ENCODE measurements at regions not wholly inside any gene's neighbourhood (a gene's known extent, or its start where the extent isn't known, plus 50 kb on each side); places are given as distances from the start of the nearest gene placed in this dataset.

GRCh38 chr16:52293204-52293603, 253.7 kb downstream of the TOX3 start:
- no peaks in the 10 kb centered on the region for H3K36me3 ChIP-seq (ENCODE audit: insufficient read depth in 1 of 2, low read depth in 1 of 2)
- DNase-seq (no peak), ATAC-seq (no peak)
- 52 to 58% (median 56%) methylated on average over 2 of the region's 2 CpGs for WGBS, 3 donors
- H3K9me3 ChIP-seq, result no peaks in the 10 kb centered on the region
- TF ChIP-seq, protein P1, sequence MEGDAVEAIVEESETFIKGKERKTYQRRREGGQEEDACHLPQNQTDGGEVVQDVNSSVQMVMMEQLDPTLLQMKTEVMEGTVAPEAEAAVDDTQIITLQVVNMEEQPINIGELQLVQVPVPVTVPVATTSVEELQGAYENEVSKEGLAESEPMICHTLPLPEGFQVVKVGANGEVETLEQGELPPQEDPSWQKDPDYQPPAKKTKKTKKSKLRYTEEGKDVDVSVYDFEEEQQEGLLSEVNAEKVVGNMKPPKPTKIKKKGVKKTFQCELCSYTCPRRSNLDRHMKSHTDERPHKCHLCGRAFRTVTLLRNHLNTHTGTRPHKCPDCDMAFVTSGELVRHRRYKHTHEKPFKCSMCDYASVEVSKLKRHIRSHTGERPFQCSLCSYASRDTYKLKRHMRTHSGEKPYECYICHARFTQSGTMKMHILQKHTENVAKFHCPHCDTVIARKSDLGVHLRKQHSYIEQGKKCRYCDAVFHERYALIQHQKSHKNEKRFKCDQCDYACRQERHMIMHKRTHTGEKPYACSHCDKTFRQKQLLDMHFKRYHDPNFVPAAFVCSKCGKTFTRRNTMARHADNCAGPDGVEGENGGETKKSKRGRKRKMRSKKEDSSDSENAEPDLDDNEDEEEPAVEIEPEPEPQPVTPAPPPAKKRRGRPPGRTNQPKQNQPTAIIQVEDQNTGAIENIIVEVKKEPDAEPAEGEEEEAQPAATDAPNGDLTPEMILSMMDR (IDR thresholded peaks at IDR 0.05), result no peak
- H3K27ac ChIP-seq, result no peak overlapping the region
- intact Hi-C loops (cut with DNase I), result no loop called here
- H3K4me3 ChIP-seq, result no peak overlapping the region
- H3K27me3 ChIP-seq (ENCODE audit: insufficient read depth in 3 of 3, low read length in 2 of 3), result no peaks in the 10 kb centered on the region
- no peaks in the 10 kb centered on the region for H3K4me1 ChIP-seq

GRCh38 chr16:52283584-52284375, 263.2 kb downstream of the TOX3 start:
- intact Hi-C loops (cut with DNase I), result no loop called here
- ATAC-seq (no peak), DNase-seq (no peak)
- Histone ChIP-seq H3K4me3 (no peak overlapping the region), H3K27me3 (ENCODE audit: insufficient read depth in 3 of 3, low read length in 2 of 3) (no peaks in the 10 kb centered on the region), H3K9me3 (no peaks in the 10 kb centered on the region), H3K4me1 (no peaks in the 10 kb centered on the region), H3K27ac (no peak overlapping the region), H3K36me3 (ENCODE audit: insufficient read depth in 1 of 2, low read depth in 1 of 2) (no peaks in the 10 kb centered on the region)
- TF ChIP-seq, protein P1 (IDR thresholded peaks at IDR 0.05), result no peak
- WGBS, 3 donors, result 61 to 70% (median 68%) methylated on average over 4 of the region's 4 CpGs

DNA sequence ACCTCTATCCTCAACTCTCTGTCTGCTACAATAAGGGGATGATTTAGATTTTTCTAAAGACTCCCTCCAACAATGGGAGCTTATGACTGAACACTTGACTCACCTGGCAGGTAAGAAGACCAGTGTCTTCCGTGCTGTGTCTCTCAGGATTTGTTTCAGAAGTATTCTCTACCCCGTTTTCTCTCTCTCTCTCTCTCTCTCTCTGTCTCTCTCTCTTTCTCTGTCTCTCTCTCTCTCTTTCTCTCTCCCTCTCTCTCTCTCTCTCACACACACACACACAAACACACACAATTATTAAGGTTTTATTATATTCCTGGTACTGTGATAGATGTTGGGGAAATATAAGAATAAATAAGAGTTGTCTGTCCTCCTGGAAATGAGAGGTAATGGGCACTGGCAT, 263.9 kb downstream of the TOX3 start:
- Histone ChIP-seq H3K36me3 (ENCODE audit: insufficient read depth in 1 of 2, low read depth in 1 of 2) (no peaks in the 10 kb centered on the region), H3K4me3 (no peak overlapping the region), H3K27ac (no peak overlapping the region), H3K27me3 (ENCODE audit: insufficient read depth in 3 of 3, low read length in 2 of 3) (no peaks in the 10 kb centered on the region), H3K9me3 (no peaks in the 10 kb centered on the region), H3K4me1 (no peaks in the 10 kb centered on the region)
- TF ChIP-seq, protein P1 (IDR thresholded peaks at IDR 0.05), result no peak
- 67 to 90% (median 70%) methylated on average over 2 of the region's 2 CpGs for whole genome bisulfite sequencing, 3 donors
- intact Hi-C loops (cut with DNase I), result no loop called here
- ATAC-seq (no peak), DNase-seq (no peak)

DNA sequence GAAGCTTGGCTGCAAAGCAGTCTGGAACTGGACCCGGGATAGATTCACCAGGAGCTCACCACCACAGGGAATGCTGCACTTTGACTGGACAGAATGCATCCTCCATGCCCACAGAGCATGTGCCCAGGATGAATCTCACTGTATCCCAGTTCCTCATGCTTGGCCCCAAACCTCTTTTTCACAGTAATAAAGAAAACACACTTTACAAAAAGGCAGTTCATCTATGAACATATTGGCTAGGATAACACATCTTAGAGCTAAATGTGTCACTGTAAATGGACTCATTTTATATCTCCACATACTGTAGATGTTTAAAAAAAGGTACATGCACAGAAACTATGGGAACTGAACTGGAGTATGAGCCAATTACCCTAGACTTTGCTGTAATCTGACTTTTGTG, 266.9 kb downstream of the TOX3 start:
- DNase-seq (no peak), ATAC-seq (no peak)
- no peak overlapping the region for H3K27ac ChIP-seq
- H3K27me3 ChIP-seq (ENCODE audit: insufficient read depth in 3 of 3, low read length in 2 of 3), result no peaks in the 10 kb centered on the region
- no peaks in the 10 kb centered on the region for H3K9me3 ChIP-seq
- TF ChIP-seq, protein P1 (IDR thresholded peaks at IDR 0.05), result no peak
- no peak overlapping the region for H3K4me3 ChIP-seq
- H3K36me3 ChIP-seq (ENCODE audit: insufficient read depth in 1 of 2, low read depth in 1 of 2), result no peaks in the 10 kb centered on the region
- H3K4me1 ChIP-seq, result no peaks in the 10 kb centered on the region
- WGBS, 3 donors, result 26 to 61% (median 42%) methylated on average over 1 of the region's 1 CpG
- intact Hi-C loops (cut with DNase I), result no loop called here

All from psoas muscle (tissue), 7 donors.